ENCODE measurements at regions not wholly inside any gene's neighbourhood (a gene's known extent, or its start where the extent isn't known, plus 50 kb on each side); places are given as distances from the start of the nearest gene placed in this dataset.

DNA sequence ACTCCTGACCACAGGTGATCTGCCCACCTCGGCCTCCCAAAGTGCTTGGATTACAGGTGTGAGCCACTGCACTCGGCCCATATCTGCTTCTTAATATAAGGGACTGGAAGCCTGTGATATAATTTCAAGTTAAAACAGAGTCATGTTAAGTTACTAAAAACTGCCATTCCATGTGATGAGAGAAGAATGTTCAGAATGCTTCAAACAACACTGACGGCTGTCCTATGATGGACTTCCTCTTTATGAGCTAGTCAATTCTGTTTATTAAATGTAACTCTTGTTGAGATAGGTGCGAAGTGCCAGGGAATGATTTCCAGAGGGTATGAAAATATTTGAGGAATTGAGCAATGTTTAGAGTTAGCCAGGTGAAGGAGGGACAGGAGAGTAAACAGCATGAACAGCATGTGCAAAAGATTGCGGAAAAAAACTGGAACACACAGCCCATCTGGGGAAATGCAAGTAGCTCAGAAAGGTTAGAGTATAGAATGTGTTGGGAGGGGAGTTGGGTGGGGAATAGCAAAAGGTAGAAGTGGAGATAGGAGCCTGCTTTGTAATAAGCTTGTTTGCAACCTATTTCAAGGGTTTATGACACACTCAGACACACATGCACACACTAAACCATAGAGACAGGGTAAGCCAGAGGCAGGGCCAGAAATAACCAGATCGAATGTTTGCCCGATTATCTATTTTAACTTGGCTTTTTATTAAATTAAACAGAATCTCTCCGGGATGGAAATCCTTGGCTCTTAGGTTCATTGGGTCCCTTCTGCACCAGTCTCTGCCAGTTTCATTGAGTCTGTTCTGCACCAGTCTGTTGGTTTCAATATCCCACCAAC lies 135.6 kb upstream of the COX10 start:
- no peak for DNase-seq

DNA sequence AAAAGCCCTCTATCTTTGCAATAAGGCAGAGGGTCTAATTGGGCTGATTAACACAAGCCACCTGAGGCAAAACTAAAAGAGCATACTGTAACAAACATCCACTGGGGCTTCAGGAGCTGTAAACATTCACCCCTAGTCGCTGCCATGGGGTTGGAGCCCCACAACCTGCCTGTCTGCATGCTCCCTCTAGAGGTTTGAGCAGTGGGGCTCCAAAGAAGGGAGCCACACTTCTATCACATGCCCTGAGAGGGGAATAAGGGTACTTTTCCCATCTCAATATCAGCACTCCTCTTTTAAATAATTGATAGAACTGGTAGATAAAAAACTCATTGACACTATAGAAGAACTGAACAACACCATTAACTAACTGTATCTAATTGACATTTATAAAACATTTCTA lies 130.1 kb upstream of the COX10 start:
- no peak for DNase-seq

DNA sequence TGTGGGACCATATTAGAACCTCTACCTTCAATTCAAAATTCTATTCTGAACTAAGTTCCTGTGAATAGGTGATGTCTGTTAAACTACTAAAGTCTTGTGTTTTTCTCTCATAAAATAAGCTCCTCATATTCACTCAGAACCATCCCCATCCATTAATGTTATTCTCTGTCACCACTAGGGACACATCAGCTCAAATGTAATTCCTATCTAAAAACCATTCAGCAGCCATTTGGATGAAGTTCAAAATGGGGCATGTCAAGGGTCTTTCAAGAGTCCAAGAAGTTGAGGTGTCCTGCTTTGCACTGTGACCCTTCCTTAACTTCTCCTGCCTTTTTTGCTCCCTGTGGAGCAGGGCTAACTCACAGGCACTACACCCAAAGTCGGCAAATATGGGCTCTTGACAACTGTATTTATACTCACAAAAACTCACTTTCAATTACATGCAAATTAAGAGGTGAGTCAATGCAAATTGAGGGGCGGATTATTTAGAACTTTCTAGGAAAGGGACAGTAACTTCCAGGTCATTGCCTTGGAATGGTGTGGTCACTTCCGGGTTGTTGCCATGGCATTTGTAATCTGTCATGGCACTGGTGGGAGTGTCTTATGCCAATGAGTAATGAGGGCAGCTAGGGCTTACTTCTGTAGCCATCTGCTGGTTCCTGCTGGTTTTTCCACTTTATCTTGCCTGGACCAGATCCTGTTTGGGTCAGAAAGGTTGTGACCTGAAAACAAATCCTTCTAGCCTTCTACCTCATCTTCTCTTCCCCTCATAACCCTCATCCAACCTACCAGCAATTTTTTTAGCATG lies 128.2 kb upstream of the COX10 start:
- DNase-seq = no peak

DNA sequence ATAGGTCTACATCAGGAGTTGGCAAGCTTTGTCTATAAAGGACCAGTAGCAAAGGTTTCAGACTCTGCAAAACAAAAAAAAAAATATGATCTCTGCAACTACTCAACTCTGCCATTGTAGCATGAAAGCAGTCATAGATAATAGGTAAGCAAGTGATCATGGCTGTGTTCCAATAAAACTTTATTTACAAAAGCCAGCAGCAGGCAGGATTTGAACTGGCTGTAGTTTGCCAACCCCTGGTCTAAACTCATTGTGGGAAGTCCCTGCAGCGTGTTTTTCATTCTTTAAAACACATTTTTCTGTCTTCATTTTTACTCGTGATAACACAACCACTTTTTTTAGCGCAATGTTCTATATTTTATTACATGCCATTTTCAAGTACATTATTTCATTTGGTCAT lies 127.5 kb upstream of the COX10 start:
- no peak for DNase-seq

DNA sequence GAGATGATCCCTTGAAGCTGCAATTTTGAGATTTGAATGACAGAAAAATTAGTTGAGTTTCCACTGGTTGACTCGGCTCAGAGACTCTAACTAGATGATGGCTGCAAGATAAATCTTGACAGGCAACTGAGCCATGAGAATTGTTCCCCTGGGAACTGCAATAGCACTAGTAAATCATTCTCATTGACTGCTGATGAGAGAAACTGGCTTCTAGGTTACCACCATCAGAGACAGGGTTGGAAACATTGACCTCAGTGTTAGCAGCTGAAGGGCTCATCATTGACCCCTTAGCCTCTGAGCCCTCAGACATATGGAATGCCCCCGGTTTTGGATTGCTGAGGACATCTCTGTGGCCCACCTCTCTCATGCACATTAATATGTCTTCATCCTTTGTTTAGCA lies 125.4 kb upstream of the COX10 start:
- no peak for DNase-seq

DNA sequence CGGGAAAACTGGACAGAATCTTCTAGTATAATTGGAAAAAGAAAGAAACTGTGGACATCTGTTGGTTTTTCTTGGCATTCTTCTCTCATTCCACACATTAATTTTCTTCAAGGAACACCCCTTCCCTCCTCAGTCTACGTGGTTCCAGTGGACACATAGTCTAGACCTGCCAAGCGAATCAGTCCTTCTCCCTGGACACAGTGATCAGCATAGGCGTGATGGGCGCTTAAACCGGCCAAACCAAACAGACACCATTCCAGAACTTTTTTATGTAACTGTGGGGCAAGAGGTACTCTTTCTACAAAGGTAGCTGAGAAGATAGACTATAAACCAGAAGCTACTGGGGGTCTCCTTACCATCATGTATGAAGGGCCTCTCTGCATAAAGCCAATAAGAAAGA lies 121.8 kb upstream of the COX10 start:
- no peak for DNase-seq

DNA sequence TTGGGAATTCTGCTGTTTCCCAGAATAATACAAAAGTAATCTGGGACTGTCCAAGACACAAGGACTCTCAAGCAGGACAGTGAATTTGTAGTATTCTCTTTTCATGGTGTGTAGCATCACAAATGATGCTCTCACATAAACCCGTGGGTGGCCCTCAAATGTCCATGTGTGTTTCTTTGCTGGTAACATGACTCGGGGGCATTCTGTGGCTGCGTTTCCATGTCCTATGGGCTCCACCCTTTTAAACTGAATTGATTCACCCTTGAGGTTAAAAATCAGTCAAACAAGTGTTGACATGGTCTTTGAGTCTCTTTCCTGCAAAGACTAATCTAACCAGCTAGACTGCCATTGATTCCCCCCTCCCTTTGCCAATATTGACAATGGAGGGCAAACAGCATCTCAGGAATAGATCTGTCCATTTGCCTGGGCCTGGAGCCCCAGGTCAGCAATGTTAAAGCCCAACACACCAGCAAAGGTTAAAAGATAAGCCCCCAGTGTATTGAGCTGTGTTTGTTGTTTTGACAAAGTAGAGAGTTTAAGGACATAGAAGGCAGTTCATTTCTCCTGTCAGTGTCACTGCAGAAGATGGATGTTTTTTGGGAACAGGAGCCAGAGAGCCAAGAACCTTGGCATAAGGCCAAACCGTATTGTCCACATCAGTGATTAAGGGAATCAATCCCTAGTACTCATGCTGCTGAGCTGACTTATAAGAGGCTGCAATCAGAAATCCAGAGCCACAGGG lies 117.1 kb upstream of the COX10 start:
- no peak for DNase-seq

DNA sequence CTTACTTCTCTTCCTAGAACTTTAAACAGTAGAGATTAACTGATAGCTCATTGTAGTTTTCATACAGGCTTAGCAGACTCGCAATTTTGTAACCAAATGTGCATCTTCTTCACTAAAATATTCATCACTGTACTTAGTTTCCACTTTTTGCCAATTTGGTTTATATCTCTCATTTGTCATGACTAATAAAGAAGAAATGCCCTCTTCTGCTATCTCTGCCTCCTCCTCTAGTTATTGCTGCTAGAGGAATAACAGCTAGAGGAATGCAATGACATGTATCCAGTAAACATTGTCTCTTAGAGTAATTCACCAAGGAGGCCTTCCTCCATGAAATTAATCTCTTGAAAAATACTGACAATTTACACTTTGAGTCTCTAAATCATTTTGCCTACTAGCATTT lies 115.5 kb upstream of the COX10 start:
- DNase-seq = no peak

DNA sequence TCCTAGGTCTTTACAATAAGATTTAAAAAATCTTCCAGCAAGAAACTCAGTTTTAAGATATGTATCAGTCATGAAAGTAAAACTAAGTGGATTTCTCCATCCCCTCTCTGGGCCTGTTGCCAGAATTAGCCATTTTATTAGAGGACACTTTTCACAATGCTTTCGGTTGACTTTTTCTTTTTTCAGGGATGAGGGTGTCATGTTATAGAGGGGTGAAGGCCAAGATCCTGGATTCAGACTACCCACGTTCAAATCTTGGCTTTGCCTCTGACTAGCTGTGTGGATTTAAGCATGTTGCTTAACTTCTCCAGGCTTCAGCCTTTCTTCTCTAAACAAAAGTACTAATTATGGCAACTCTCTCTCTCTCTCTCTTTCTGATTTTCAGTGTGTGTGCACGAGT lies 111.7 kb upstream of the COX10 start:
- peak; percentile 17 to 35 for DNase-seq

DNA sequence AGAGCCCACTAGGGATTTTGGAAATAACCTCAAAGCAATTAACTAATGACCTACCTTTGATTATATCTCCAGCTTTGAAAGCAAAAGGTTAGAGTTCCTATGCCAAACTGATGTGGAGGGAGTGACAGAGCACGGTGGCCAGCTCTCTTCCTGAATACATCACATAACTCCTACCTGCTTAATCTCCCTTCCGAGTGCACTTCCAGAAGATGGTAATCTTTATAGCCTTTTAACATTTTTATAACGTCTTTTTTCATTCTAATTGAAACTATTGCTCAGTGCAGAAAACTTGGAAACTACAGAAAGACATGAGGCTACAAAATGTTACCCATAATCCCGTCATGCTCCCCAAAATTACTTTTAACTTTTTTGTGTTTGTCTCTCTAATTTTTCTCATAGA lies 110.5 kb upstream of the COX10 start:
- no peak for DNase-seq

DNA sequence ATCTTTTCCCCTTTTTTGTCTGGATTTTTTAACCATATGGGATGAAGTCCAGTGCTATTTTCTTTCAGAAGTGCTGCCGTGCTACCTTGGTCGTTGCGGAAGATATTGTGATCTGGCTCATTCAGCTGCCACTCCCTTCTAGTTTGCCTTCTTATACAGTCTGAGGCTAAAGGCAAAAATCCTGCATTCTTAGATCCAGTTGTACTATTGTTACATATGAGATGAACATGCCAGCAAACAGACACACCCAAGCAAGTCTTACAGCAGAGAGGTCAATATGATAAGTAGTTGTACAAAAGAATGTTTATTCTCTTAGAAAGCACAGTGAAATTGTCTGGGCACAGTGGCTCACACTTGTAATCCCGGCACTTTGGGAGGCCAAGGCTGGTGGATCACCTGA lies 108.0 kb upstream of the COX10 start:
- DNase-seq = no peak

DNA sequence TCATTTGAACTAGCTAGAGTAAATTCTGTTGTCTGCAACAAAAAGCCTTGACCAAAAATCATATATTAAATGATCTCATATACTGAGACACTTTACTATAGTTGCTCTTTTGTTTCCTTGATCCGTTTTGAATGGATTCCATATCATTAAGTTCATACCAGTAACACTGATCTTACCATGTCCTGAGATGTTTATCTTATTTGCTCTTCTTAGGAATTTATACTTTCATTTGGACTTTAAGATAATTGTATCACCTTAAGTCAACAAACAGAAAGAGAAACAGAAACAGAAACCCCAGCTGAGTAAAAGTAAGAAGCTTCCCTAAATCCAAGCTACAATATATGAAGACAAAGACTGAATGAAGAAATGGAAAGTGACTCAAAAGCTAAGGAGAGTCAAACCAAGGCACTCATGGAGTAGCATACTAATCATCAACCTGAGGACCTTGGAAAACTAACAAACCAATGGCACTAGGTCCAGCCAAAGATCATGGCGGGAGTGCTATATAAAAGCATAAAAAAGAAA lies 106.5 kb upstream of the COX10 start:
- no peak for DNase-seq

DNA sequence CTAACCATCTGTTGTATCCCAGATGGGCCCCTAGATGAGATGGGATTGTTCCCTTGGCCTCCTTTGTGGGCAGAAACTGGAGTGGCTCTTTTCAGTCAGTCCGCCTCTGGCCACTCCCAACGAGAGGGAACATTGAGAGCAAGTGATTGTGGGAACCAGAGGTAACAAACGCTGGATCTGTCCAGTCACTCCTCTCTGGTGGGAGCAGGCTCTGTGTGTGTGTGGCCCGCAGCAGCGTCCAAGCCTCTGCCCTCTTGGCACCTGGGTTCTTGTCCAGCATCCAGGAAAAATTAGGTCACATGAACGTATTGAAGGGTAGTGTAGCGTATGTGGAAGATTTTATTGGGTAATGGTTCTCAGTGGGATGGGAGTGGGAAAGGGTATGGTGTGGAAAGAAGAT lies 101.9 kb upstream of the COX10 start:
- DNase-seq = no peak

DNA sequence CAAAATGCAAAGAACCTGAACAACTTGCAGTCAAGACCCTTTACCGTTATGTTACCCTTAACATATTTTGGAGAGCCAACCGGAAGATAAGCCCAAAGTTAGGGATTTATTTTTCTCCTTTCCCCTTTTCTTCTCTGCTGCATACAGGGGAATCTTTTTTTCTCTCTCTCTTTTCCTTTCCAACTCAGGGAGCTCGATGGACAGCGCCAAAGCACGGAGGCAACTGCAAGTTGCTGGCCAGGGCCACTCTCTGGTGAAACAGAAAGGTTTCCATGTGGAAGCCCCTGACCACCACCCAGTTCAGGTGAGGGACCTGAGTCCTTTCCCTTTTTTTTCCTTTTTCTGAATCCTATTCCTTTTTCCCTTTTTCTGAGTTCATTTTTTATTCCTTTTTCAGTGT lies 98.8 kb upstream of the COX10 start:
- no peak for DNase-seq

DNA sequence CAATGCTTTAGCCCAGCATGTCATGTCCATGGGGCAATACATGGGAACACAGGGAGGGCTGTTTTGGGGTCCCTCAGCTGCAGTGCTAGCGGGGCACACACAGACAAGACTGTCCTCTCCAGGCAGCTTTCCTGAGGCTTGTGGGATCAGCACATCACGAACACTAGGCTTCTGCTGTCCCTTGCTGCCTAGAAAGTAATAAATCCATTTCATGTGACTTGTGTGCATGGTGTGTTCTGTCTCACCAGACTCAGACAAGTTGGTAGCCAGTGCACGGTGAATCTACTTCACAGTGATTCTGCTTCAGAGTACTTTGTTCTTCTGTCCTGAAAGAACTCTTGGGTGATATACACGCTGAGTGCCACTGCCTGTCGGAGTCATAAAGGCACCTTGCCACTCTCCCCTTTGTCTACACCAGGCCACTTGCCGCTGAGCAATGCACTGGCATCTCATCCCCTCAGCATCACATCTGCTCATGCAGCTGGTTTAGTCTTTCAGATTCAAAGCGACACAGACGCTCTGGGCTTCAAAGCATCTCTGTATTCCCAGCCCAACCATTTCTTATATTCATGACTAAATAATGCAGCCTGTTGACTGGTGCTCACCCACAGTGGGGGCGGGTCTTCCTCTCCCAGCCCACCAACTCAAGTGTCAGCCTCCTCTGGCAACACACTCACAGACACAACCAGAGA lies 95.2 kb upstream of the COX10 start:
- DNase-seq = no peak

DNA sequence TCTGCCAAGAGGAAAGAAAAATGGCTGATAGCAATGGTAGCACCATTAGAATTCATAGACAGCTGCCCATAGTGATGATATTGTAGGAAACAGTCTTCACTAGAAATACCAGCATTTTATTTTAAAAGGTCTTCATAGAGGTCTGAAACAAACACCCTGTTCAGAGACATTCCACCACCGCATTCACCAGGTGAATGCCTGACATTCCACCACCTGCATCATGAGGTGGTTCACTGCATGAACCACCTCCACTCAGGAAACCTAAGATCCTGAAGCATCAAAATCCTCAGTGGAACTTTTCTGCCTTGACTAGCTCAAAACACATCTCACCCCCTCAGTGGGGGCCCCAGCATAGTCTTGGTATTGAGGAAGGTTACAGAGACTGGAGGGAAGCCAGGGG lies 91.5 kb upstream of the COX10 start:
- no peak for DNase-seq

DNA sequence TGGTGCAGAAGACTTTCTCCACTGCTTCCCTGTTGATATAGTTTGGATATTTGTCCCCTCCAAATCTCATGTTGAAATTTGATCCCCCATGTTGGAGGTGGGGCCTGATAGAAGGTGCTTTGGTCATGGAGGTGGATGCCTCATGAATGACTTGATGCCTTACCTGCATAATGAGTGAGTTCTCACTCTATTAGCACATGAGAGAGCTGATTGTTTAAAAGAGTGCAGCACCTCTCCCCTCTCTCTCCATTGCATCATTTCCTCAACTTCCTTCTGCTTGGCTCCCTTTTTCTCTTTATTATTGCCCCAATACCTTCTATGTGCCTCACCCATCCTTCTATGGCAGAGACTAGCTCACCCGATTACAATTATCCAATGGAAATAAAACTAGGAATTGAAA lies 90.8 kb upstream of the COX10 start:
- DNase-seq = no peak

DNA sequence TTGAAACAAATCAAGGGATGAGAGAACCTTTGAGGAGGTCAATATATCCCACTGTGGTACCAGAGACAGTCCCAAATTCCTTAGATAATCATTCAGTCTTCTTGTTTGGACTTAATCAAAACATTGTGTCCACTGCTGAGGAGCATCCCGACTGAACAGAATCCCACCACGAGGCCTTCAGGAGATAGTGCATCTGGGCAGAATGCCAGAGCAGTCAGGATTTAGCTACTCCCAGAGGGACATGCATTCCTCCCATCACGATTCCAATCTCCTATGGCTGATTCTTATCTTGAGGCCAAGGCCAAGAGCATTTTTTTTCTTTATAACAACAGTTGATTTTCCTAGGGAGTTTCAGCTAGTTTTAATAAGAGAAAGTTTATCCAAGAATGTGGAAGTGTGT lies 87.4 kb upstream of the COX10 start:
- DNase-seq = no peak

DNA sequence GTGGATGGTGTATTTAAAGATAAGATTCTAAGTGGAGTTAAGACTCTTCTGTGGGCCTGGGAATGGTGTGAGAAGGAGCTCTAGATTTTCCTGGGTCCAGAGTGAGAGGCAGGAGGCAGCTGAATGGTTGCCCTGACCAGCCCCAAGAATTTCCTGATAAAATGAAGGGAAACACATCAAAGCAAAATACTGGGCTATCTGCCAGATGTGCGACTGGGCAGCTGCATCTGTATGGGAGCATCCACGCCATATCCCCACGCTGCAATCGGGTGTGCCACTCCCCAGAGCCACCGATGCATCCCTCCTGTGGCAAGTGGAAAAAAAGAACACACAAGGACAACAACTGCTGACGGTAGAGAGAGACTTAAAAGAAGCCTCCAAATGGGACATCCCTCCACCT lies 84.3 kb upstream of the COX10 start:
- DNase-seq = no peak

DNA sequence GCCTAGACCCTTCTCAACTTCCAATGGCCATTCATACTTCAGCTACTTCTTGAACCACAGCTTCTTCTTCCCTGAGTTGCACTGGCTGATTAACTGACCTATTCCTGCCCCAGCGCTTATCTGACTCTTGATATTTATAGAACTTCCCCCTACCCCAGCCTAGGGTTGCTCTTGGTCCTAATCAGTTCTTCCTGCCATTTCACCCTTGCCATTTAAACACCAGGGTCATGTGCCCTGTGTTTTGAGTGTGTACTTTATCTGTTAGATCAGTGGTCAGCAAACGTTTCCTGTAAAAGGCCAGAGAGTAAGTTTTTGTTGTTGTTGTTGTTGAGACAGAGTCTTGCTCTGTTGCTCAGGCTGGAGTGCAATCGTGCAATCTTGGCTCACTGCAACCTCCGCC lies 82.4 kb upstream of the COX10 start:
- DNase-seq = no peak

DNA sequence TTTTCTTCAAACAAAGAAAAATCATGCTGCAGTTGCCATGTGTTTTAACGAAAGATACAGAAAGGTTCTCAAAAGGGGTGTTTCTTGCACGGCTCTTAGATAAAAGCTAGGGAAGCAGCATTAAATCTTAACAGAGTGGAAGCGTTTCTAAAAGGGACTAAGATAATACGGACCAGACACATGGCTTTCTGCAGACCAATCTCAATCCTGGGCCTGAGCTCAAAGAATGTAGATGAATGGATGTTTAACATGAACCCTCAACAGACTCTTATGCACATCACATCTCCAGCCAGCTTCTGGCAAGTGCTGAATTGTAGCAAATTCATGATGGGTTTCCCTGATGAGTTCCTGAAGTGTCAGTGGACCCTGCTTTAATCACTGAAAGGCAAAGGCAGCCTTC lies 80.2 kb upstream of the COX10 start:
- DNase-seq = no peak

DNA sequence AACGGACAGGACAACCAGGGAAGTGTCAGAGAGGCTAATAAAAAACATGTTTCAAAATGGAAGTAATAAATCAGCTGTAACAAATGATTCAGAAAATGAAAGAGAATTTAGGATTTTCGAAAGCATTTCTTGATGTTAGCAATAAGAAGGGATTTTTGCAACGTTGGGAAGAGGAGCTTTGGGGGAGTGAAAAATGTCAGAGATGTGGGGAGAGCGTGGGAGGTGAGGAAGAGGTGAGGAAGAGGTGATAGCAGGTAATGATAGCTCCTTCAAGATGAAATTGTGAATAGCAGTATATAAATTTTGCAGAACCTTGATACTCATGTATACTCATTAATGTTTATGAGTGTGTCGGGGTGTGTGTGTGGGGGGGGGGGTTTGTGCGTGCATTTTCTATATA lies 76.2 kb upstream of the COX10 start:
- DNase-seq = no peak

All from right lung (tissue), 2 donors.